Subcutaneous abdominal adipose tissue (tissue), 5 donors: ENCODE measurements at regions not wholly inside any gene's neighbourhood (a gene's known extent, or its start where the extent isn't known, plus 50 kb on each side); places are given as distances from the start of the nearest gene placed in this dataset.

Source experiments
- H3K27ac ChIP-seq: one replicate; pipeline ENCODE4 v1.7.0; 2013; ENCODE audit warnings: low read depth, mild to moderate bottlenecking, inconsistent platforms, low read length, moderate library complexity
- H3K27me3 ChIP-seq, 5 donors: one replicate each; pipeline ENCODE4 v1.7.0; 2013; ENCODE audit warnings: low read length in 5 of 5, inconsistent platforms in 1 of 5; ENCODE audit not compliant: control insufficient read depth in 5 of 5, insufficient read depth in 4 of 5
- H3K36me3 ChIP-seq, 5 donors: one replicate each; pipeline ENCODE4 v1.7.0; 2013; ENCODE audit warnings: low read length in 5 of 5; ENCODE audit not compliant: control insufficient read depth in 5 of 5, insufficient read depth in 5 of 5
- H3K4me1 ChIP-seq, 5 donors: one replicate each; pipeline ENCODE4 v1.7.0; 2013; ENCODE audit warnings: low read length in 5 of 5, mild to moderate bottlenecking in 3 of 5, moderate library complexity in 1 of 5; ENCODE audit not compliant: control insufficient read depth in 5 of 5, insufficient read depth in 5 of 5
- H3K4me3 ChIP-seq, 5 donors: one replicate each; pipeline ENCODE4 v1.7.0; 2013; ENCODE audit warnings: low read length in 5 of 5, low read depth in 1 of 5
- H3K9ac ChIP-seq, 5 donors: one replicate each; pipeline ENCODE4 v1.7.0; 2013; ENCODE audit warnings: low read length in 5 of 5, mild to moderate bottlenecking in 4 of 5, moderate library complexity in 3 of 5
- H3K9me3 ChIP-seq, 5 donors: one replicate each; pipeline ENCODE4 v1.7.0; 2013; ENCODE audit warnings: low read length in 5 of 5; ENCODE audit not compliant: control insufficient read depth in 5 of 5
- donor health status: healthy.
- donor health status: healthy.
- donor health status: healthy.
- donor health status: healthy.
- donor health status: healthy.

DNA sequence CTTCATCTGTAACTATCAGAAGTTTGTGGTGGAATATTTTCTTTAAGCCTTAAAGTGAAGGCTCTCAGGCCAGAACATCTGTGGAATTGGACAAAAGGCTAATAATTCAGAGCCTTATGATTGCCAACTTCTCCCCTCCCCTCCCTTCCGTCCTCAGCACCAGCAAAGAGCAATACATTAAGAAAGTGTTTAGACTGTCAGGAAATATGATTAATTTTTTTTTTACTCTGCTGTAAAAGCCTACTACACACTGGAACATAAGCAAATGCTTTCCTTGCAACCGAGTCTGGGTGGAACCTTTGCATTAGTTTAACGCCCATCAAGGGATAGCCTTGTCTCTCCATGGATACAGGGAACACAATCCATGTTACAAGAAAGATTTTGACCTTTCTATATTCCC lies 110.3 kb upstream of the TARS1 start:
- H3K27me3 ChIP-seq = no peaks in the 10 kb centered on the region
- no peaks in the 10 kb centered on the region for H3K9me3 ChIP-seq
- H3K9ac ChIP-seq = no peak overlapping the region
- no peaks in the 10 kb centered on the region for H3K36me3 ChIP-seq
- H3K4me3 ChIP-seq = no peak overlapping the region
- H3K4me1 ChIP-seq = peaks cover 0 to 11% (median 7%) of the 10 kb centered on the region in 5 donors
- no peak overlapping the region for H3K27ac ChIP-seq

- Histone ChIP-seq H3K9ac (no peak overlapping the region), H3K27ac (no peak overlapping the region), H3K9me3 (no peaks in the 10 kb centered on the region), H3K36me3 (no peaks in the 10 kb centered on the region), H3K4me3 (no peak overlapping the region), H3K4me1 (peaks cover 0 to 11% (median 7%) of the 10 kb centered on the region in 5 donors), H3K27me3 (no peaks in the 10 kb centered on the region)
These were observed 109.8 kb upstream of the TARS1 start for GRCh38 chr5:33330992-33331391.

GRCh38 chr5:33332804-33333203 lies 108.0 kb upstream of the TARS1 start:
- H3K9ac ChIP-seq = no peak overlapping the region
- no peaks in the 10 kb centered on the region for H3K36me3 ChIP-seq
- H3K27ac ChIP-seq = no peak overlapping the region
- no peaks in the 10 kb centered on the region for H3K27me3 ChIP-seq
- H3K9me3 ChIP-seq = no peaks in the 10 kb centered on the region
- peaks cover 0 to 20% (median 13%) of the 10 kb centered on the region in 5 donors for H3K4me1 ChIP-seq
- no peak overlapping the region for H3K4me3 ChIP-seq

DNA sequence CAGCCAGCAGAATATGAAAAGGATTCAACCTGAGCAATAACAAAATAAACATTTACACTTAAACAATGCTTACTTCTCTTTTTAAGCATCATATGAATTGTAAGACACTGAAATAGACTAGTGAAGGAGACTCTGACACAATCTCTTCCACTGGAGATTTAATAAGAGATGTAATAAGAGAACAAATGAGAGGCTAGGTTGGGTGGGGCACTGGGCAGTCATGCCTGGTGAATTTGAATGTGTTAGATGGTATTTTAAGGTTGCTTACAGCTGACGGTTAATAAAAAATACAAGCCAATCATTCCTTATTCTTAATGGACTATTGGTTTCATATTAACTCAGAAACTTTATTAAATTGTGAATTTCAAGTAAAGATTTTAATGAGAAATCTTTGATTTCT lies 105.9 kb upstream of the TARS1 start:
- no peak overlapping the region for H3K4me3 ChIP-seq
- H3K36me3 ChIP-seq = no peaks in the 10 kb centered on the region
- H3K27ac ChIP-seq = no peak overlapping the region
- H3K27me3 ChIP-seq = no peaks in the 10 kb centered on the region
- H3K4me1 ChIP-seq = peaks cover 0 to 31% (median 18%) of the 10 kb centered on the region in 5 donors
- H3K9ac ChIP-seq = no peak overlapping the region
- H3K9me3 ChIP-seq = no peaks in the 10 kb centered on the region

GRCh38 chr5:33336891-33337636 lies 103.7 kb upstream of the TARS1 start:
- Histone ChIP-seq H3K9me3 (no peaks in the 10 kb centered on the region), H3K4me1 (peaks cover 0 to 20% (median 14%) of the 10 kb centered on the region in 5 donors), H3K9ac (no peak overlapping the region), H3K36me3 (no peaks in the 10 kb centered on the region), H3K27me3 (no peaks in the 10 kb centered on the region), H3K4me3 (no peak overlapping the region), H3K27ac (no peak overlapping the region)

- Histone ChIP-seq H3K9me3 (no peaks in the 10 kb centered on the region), H3K27me3 (no peaks in the 10 kb centered on the region), H3K4me1 (peaks cover 0 to 20% (median 14%) of the 10 kb centered on the region in 5 donors), H3K36me3 (no peaks in the 10 kb centered on the region), H3K4me3 (no peak overlapping the region), H3K27ac (no peak overlapping the region), H3K9ac (no peak overlapping the region)
These were observed 103.2 kb upstream of the TARS1 start for GRCh38 chr5:33337637-33337992.

DNA sequence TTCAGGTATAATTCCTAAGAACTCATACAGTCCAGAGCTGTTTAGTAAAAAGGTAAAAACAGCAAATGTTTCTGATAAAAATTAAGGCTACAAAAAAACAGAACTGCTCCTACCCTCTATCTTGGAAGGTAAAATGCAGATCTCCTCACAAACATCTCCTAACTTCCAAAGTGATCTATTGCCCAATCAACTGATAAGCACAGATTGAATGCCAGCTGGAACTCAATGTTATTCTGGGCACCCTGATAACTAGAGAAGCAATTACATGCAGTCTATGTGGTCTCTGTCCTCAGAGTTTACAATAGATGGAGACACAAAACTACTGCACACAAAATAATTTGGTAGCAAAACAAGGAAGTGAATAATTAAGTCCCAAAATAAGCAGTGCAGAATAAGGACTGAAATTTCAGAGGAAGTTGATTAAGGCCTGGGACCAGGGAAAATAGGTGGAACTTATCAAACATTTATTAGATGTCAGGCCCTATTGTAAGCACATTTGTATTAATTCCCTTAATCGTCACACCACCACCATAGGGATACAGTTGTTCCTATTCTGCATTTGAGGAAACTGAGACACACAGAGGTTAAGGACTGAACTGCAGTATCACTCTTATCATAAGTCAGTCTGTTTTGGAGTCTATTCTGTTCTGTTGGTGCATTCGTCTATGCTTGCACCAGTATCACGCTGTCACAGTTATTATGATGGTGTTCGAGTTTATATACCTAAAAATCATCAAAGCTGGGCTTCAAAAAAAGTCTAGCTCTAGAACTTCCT lies 102.2 kb upstream of the TARS1 start:
- H3K4me1 ChIP-seq = peaks cover 0 to 20% (median 14%) of the 10 kb centered on the region in 5 donors
- H3K36me3 ChIP-seq = no peaks in the 10 kb centered on the region
- no peak overlapping the region for H3K9ac ChIP-seq
- H3K27ac ChIP-seq = no peak overlapping the region
- no peaks in the 10 kb centered on the region for H3K9me3 ChIP-seq
- H3K27me3 ChIP-seq = no peaks in the 10 kb centered on the region
- no peak overlapping the region for H3K4me3 ChIP-seq

DNA sequence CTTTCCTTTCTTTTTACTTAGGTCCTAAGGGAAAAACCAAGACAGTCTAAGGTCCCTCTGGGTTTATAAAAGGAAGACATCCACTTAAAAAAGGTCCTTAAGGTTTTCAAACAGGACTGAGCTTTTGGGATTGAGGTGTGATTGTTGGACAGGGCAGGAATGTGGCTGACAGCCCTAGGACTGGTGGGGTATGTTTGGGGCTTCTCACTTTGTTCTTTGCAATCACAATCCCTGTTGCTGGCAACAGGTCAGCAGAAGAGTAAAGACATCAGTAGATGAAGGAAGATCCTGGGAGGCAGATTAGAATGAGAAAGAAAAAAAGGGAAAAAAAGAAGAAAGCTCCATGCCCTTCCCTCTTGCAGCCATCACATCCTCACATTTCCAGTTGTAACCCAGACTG lies 101.4 kb upstream of the TARS1 start:
- H3K9me3 ChIP-seq = no peaks in the 10 kb centered on the region
- H3K27me3 ChIP-seq = no peaks in the 10 kb centered on the region
- H3K36me3 ChIP-seq = no peaks in the 10 kb centered on the region
- no peak overlapping the region for H3K9ac ChIP-seq
- peaks cover 0 to 20% (median 14%) of the 10 kb centered on the region in 5 donors for H3K4me1 ChIP-seq
- H3K27ac ChIP-seq = no peak overlapping the region
- H3K4me3 ChIP-seq = no peak overlapping the region

DNA sequence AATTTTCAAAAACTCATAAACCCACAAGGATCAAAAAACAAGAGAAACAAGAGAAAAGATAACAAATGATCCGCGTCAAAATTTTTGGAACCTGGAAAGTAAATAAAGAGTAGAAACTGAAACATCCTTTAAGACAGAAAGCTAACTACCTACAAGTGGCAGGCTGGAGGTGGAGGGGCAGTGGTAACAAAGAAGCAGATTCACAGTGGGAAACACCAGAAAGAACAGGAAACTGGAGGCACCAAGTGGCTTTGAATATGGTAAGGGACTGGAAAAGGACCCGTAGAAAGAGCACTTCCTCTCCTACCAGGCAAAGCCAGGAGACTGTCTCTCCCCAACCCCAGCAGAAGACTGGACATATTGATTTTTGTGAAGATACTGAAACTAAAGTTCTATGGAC lies 100.6 kb upstream of the TARS1 start:
- no peak overlapping the region for H3K27ac ChIP-seq
- H3K9me3 ChIP-seq = no peaks in the 10 kb centered on the region
- H3K36me3 ChIP-seq = no peaks in the 10 kb centered on the region
- peaks cover 0 to 20% (median 14%) of the 10 kb centered on the region in 5 donors for H3K4me1 ChIP-seq
- no peaks in the 10 kb centered on the region for H3K27me3 ChIP-seq
- H3K9ac ChIP-seq = no peak overlapping the region
- H3K4me3 ChIP-seq = no peak overlapping the region

DNA sequence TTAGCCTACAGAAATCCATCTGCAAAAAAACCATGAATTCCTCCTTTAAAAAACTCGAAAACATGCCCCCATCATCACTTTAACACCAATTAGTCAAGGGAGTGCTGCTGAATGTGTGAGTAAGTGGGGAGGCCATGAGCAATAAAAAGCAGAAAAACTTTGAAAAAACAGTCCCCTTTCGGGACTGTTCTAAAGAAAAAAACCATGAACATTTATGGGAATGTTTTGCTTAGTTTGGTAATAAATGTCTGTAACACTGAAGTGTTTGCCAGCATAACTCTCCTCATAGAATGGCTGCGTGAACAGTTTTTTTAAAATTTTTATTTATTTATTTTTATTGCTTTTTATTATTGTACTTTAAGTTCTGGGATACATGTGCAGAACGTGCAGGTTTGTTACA lies 99.4 kb upstream of the TARS1 start:
- Histone ChIP-seq H3K4me1 (peaks cover 0 to 20% (median 14%) of the 10 kb centered on the region in 5 donors), H3K9me3 (no peaks in the 10 kb centered on the region), H3K27ac (no peak overlapping the region), H3K36me3 (no peaks in the 10 kb centered on the region), H3K9ac (no peak overlapping the region), H3K27me3 (no peaks in the 10 kb centered on the region), H3K4me3 (no peak overlapping the region)
